HG03565 (cell line): ENCODE measurements at regions not wholly inside any gene's neighbourhood (a gene's known extent, or its start where the extent isn't known, plus 50 kb on each side); places are given as distances from the start of the nearest gene placed in this dataset.

Experiments used
- ATAC-seq: cut with Tn5 transposase; IDR thresholded peaks from one replicate; pipeline ENCODE4 v1.9.1; 2021; ENCODE audit warnings: mild to moderate bottlenecking, moderate library complexity; ENCODE audit not compliant: unreplicated experiment

DNA sequence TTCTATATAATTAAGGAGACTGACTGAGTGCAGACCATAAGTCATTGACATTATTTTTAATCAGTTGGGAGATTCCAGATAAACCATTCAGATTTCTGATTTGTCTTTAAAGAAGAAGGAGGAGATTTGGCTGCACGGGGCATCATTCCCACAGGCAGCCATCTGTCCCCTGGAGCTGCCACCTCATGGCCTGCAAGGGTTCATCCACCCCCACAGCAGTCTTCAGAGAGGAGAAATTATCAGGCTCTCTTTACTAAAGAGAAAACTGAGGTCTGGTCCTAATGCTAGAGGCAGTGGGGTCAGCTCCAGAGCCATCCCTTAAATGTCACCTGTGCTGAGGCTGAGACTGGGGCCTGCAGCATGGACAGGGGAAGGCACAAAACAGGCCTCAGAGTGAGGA, 501.3 kb upstream of the SULF2 start:
- ATAC-seq: no peak

DNA sequence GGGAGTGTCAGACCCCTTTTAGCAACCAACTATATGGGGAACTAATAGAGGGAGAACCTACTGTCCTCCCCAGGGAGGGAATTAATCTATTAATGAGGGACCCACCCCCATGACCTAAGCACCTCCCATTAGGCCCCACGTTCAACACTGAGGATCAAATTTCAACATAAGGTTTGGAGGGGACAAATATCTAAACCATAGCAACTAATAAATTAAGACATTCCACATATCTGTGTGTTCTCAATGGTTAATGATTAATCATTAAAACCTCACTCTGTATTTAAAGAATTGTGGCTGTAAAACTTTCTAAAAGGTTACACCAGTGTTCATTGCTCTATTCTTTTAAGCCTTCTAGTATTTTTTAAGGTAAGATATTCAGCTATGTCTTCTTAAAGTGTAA, 500.4 kb upstream of the SULF2 start:
- no peak for ATAC-seq

DNA sequence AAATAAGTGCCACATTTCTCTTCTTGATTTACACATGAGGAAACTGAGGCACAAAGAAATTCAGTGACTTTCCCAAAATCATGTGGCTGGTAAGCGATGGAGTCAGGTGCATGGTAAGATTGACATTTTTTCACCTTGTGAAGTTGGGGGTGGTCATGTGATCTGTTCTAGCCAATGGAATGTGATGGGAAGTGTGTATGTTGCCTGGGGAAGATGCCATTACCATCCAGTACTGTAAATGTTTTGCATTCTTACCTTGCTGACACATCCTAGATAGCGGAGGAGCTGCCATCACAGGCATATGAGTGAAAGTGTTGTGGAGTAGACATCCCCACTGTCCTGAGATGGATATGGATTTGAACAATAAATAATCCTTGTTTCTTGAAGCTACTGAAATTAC, 499.6 kb upstream of the SULF2 start:
- ATAC-seq: no peak

DNA sequence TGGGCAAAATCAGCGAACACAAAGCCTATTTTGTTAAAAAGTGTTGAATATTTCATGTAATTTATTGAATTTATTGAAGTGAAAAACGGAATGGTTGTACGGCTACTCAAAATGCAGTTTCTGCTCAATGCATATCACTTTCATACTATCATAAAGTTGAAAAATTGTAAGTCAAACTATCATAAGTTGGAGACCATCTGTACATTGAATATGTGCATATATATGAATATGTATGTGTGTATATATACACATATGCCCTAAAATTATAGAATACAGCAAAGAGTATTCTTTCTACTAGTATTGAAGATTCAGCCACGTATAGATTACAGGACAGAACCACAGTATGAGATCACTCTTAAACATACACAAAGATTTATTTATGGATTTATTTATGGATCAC, 499.0 kb upstream of the SULF2 start:
- ATAC-seq: no peak

DNA sequence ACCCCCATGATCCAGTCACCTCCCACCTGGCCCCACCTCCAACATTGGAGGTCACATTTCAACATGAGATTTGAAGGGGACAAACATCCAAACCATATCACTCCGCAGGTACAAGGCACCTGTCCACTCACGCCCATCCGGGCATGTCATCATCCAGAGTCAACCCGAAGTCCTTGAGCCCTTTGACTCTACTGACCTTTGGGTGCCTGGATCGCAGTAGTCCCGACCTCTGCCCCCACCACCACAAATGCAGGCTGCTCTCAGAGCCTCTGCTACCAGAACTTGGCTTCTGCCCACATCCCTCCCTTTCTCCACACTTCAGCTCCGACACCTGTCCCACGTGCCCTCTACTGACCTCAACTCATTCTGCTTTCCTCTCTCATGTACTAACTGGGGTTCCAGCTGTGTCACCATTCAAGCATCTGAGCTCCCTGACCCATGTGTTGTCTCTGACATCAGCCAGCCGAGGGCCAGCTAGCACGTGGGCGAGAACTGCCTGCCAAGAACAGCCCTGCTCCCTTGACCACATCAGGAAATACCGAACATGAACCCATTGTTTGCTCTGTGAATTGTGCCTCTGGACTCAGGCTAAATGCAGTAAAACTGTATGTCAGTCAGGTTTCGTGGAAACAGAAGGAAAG, 498.3 kb upstream of the SULF2 start:
- ATAC-seq: no peak

DNA sequence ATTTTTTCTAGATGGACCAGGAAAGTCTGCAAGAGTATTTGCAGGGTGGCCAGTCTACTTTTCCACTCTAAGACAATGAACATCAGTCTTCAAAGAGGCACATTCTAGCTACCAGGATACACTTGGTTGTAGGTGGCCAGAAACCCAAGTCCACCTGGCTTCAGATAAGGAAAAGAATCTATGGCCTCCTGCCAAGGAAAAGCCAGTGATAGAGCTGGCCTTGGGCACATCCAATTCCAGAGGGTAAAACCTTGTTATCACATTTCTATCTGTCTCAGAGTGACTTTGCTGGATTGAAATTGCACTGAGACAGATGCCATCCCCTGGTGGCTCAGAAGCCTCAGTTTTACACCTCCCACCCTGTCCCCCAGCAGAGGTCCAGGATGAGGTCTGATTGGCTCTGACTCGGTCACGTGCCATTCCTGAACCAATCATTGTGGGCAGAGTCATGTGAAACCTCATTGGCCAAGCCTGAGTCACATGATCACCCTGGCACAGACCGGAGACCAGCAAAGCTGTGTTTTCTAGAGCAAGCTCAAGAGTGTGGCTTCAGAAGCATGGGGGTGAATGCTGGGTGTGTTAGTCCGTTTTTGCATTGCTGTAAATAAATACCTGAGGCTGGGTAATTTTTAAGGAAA, 497.4 kb upstream of the SULF2 start:
- no peak for ATAC-seq

DNA sequence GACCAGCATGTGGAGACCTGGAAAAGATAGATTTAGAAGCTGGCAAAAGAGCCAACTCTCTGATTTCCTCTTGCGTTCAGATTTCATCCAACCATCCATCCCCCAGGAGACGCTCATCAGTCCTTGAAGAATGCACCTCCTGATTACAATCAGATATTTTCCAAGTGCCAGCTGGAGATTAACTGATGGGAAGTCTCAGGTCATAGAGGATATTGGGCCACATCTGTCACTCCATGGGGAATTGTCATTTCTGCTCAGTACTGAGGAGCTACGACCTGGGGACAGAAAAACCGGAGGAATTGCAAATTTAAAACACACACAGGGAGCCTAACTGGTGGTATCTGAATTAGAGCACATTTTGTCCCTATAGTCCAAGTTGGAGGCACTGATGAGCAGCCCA, 496.2 kb upstream of the SULF2 start:
- no peak for ATAC-seq

DNA sequence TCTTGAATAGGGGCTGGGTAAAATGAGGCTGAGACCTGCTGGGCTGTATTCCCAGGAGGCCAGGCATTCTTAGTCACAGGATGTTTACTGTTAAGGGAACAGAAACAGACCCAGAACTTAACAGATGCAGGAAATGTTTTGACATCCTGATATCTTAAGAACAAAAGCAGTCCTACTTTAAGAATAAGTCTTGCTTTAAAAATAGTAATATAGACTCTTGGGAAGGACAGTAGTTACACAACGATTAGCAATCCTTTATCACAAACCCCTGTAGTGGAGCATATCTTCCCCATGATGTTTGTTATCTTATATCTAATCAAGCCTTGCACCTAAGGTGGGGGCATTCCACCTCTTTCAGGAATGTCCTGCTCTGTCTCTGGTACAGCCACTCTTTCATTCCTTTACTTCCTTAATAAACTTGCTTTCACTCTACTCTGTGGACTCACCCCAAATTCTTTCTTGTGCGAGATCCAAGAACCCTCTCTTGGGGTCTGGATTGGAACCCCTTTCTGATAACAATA, 493.7 kb upstream of the SULF2 start:
- ATAC-seq: no peak

DNA sequence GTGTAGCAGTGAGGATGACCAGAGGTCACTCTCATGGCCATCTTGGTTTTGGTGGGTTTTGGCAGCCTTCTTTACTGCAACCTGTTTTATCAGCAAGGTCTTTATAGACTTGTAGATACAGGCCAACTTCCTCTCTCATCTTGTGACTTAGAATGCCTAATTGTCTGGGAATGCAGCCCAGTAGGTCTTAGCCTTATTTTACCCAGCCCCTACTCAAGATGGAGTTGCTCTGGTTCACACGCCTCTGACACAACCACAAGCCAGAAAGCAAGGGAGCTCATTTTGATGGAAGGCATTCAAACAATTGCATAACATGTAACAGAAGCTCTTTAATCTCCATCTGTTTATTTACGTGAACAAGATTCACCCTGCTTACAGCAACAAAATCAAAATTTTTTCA, 492.0 kb upstream of the SULF2 start:
- ATAC-seq: no peak

DNA sequence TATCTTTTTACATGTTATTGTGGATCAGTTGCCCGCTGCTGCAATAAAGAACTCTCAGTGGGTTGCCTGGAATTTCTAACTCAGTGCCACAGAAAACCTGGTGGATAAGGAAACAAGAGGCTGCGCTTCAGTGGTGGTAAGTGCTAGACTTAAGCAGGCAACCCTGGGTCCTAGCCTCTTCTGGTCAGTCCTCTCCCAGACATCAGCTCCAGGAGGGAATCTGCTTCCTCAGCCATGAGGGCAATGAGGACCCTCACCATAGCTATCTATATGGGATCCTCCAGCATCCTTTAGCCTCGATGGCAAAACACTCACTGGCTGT, 490.7 kb upstream of the SULF2 start:
- no peak for ATAC-seq

DNA sequence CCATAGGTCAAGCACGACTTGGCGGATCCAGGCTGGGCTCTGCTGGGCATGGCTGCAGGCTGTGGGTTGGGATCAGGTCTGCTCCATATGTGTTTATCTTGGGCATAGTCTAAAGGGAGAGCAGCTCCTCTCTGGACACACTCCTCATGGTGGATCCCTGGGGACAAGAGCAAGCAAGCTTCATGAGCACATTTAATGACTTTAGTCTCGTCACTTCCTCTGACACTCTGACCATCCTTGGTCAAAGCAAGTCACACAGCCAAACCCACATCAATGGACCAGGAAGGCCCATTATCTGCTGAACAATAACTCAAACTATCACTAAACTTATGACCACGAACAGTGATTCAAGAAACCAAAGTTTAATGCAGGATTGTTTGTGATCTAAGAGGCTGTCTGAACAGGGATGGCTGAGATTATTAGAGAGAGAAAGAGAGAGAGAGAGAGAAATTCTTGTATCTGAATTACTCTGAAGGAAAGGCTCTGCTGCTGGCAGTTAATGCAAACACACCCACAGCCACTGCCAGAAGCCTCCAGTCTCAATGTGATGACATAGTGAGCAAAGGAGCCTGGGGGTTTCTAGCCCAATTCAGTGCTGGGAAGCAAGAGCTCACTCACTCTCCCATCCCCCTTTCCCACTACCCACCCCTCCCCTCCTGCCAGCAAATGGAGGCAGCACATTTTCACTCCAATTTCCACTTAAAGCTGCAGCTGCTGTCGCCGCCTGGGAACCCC, 490.2 kb upstream of the SULF2 start:
- no peak for ATAC-seq

DNA sequence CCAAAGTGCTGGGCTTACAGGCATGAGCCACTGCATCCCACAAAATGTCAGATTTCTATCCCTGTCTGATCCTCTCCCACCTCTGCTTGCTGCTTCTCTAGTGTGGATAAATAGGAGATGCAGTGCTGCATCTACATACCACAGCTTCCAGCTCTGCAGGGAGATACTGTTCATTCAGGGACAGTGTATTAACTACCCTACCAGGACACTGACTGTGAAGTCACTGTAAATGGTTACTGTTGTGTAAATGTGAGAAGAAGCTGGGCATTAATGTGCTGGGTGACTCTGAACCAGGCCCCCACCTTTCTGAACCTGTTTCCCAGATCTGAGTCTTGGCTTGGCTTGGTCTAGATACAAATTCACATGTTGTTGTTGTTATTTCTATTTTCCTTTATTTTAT, 488.6 kb upstream of the SULF2 start:
- ATAC-seq: no peak

DNA sequence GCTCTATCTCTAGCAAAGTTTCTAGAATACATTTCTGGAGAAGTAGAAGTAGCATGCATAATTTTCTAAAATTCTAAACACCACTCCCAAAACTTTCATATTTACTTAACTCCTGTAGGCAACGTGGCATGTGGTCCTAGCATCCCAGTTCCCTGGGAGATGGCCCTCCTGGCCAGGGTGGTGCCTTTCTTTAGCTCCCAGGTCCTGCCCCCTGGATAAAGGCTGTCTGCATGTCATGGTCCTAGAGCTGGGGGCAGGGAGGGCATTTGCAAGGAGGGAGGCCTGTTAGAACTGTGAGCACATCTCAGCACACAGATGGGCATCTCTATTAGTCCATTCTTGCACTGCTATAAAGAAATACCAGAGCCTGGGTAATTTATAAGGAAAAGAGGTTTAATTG, 485.6 kb upstream of the SULF2 start:
- no peak for ATAC-seq

DNA sequence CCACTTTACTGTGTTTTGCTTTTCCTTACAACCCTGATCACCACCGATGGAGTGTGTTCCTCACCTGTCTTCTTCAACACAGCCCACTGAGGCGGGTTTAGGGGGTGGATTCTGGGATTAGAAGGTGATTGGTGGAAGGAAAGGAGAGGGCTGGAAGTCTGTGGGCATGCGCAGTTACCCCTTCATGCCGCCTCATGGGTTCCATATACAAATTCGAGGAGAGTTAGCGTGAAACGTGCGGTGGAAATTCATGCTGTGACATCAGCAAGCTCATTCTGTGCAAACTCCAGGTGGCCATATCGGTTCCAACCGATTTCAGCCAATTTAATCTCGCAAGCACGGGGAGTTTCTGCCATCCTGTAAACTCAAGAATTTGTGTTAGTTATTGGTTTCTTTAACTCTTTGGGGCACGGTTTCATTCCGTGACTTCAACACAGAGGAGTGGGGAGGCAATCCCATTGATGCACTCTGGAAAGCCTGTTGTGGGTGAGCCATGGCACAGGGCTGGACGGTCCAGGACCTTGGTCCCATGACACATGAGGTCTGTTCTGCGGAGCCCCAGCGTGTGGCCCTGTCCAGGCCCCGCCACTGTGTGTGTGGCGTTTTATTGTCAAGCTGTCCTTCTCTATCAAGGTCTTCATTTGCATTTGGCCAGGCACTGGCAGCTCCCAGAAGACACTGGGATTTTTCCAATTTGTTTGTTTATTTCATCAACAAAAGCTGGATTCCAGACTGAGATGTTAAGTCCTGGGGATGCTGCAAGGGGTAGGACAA, 482.8 kb upstream of the SULF2 start:
- ATAC-seq: no peak

DNA sequence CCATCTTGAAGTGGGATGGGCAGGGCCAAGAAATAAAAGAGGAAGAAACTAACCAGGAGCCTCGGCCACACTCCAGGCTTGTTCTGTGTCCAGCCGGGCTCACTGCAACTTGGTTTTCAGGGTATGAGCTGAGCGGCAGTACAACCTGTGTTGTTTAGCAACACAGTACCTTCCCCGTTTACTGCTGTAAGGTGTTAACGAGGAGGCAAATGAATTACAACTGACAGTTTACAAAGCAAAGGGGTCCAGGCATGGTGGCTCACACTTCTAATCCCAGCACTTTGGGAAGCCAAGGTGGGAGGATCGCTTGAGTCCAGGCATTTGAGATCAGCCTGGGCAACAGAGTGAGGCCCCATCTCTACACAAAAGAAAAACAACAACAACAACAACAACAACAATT, 481.3 kb upstream of the SULF2 start:
- no peak for ATAC-seq

DNA sequence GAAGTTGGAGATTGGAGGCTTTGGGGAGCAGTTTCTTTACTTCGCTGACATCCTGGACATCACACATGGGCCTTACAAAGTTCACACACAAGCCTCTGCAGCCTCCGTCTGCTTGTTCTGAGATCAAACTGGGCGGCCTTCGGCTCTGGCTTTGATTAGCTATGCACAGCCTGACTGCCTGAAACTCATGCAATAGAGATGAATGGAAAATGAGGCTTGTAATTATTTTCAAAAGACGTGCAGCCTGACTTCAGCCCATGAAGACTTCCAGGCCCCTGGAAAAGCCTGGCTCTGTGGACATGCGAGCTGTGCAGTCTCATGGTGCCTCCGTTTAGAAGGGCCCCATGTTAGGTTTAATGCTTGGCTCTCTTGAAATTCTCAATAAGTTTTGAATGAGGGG, 480.5 kb upstream of the SULF2 start:
- no peak for ATAC-seq

DNA sequence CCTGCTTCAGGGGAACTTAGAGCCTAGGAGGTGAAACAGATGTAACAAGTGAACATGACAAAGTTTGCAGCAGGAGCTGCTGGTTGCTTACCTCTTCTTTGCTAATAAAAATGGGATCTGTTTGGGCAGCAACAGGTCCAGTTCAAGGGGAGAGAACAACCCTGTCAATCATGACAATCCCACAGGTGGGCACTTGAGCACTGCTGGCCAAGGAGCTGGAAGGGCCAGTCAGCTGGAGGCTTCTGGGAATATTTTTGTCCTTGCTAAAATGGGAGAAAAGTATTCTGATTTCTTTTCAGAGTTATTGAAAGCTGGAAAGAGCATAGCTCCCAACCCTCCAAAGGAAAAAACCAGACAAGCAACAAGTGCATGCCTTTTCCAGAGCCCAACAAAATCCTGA, 477.7 kb upstream of the SULF2 start:
- ATAC-seq: no peak

DNA sequence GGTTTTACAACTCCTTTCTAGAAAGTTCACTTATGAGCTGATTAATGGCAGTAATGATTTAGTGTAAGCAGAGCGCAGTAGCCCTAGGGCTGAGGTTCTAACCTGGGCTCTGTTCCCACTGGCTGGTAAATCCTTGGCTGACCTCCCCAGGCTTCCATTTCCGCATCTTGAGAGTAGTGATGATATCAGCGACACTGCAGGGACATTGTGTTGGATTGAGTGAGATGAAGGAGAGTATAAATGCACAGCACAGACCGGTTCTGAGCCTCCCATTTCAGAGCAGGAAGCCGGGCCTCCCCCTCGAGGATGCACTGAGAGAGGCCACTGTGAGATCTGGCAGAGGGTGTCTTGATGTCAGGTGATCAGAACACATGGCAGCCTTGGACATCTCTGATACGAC, 477.2 kb upstream of the SULF2 start:
- ATAC-seq: no peak

DNA sequence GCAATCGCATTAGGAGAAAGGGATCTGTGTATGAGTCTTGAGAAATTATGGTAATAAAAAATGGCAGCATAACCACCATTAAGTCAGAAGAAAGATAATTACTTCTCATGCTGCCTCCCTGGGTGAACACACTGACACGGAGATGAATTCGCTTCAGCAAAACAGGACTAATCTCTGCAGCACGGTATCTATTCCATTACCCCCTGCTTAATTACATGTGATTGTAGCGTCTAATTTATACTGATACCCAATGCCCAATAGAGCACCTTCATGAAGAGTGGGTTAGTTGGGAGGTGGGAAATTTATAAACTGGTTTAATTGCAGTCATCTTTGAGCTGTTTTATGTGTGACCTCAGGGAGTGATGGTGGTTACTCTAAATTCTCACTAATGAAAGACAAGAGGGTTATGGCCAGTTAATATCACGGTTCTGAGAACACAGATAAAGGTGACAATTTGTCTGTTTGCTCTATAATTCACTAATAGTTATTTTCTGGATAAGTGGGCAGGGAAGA, 476.2 kb upstream of the SULF2 start:
- no peak for ATAC-seq

DNA sequence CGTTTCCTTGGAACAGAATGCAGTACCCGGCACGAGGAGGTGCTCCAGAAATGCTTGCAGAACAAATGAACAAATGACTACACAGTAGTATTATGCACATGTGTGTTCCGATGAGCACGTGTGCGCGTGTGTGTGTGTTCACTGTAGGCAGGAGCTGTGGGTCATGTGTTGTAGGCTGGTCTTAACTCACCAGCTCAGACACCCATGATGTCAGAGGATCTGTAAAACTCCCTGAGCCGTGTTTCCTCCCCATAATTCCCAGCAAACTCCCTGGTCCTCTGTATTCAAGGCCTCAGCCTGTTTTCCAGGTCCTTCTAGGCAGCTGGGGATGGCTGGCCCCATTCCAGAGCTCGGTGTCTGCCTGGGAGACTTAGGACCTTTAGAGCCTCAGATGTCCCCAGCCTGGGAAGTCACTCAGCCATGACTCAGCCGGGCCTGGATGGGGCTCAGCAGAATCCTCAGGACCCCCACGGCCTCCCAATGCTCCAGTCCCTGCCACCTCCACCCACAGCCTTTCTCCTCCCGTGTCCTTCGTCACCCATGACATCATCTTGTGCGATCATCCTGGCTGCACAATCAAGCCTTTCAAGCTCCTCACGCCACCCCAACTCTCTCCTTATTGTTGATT, 475.0 kb upstream of the SULF2 start:
- ATAC-seq: no peak

DNA sequence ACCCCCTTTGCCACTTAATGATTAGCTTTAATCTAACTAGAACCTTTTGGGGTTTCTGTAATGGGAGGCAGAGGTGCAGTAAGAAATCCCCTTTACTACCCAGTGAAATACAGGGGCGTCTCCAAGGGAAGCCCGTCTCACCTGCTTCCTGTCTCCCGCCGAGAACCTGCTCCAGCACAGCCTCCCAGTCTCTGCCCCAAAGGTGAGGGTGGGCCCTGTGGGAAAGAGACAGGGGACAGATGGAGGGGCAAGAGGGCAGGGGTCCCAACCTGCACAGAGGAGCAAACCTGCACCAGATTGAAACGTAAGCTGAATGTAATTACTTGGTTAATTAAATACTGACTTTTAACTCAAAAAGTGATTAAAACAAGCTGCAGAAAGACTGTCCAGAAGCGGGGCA, 474.2 kb upstream of the SULF2 start:
- no peak for ATAC-seq
